Effector memory CD8-positive, alpha-beta T cell (primary cell): ENCODE measurements at regions not wholly inside any gene's neighbourhood (a gene's known extent, or its start where the extent isn't known, plus 50 kb on each side); places are given as distances from the start of the nearest gene placed in this dataset.

Experiments used
- ATAC-seq: fragments of 150-1000 bp; cut with Tn5 transposase; replicated peaks from 2 replicates; pipeline ENCODE4 v1.10.0; 2021; ENCODE audit warnings: mild to moderate bottlenecking, moderate library complexity
- DNase-seq, 3 experiments: peaks; one replicate each; pipeline ENCODE4 v3.0.0; 2021
- H3K27ac Mint-ChIP-seq, 2 donors: one replicate each; pipeline ENCODE4 v1.8.0; 2022; ENCODE audit warnings: mild to moderate bottlenecking in 2 of 2, mixed read lengths in 2 of 2, moderate library complexity in 2 of 2
- H3K27me3 Mint-ChIP-seq, 2 donors: one replicate each; pipeline ENCODE4 v1.8.0; 2022; ENCODE audit warnings: mixed read lengths in 2 of 2
- H3K36me3 Mint-ChIP-seq: one replicate; pipeline ENCODE4 v1.8.0; 2022; ENCODE audit warnings: mild to moderate bottlenecking, moderate library complexity, mixed read lengths; ENCODE audit not compliant: insufficient read depth
- H3K4me1 Mint-ChIP-seq, 2 donors: one replicate each; pipeline ENCODE4 v1.8.0; 2022; ENCODE audit warnings: low read depth in 2 of 2, mixed read lengths in 2 of 2
- H3K4me3 Mint-ChIP-seq, 2 donors: one replicate each; pipeline ENCODE4 v1.8.0; 2022; ENCODE audit warnings: mild to moderate bottlenecking in 2 of 2, mixed read lengths in 2 of 2, moderate library complexity in 2 of 2
- H3K9me3 Mint-ChIP-seq, 2 donors: one replicate each; pipeline ENCODE4 v1.8.0; 2022; ENCODE audit warnings: mixed read lengths in 2 of 2

- ATAC-seq (no peak), DNase-seq (no peak)
- Mint-ChIP-seq H3K9me3 (peaks cover 4 to 5% of the 10 kb centered on the region in 2 donors), H3K4me1 (no peaks in the 10 kb centered on the region), H3K27ac (no peak overlapping the region), H3K4me3 (no peak overlapping the region), H3K36me3 (no peaks in the 10 kb centered on the region), H3K27me3 (peaks cover 37 to 74% of the 10 kb centered on the region in 2 donors)
Measured at GRCh38 chr15:69972436-69972835, 125.3 kb downstream of the TLE3 start.

GRCh38 chr15:69973102-69973714, 124.5 kb downstream of the TLE3 start:
- H3K4me1 Mint-ChIP-seq: no peaks in the 10 kb centered on the region
- H3K27me3 Mint-ChIP-seq: peaks cover 38 to 68% of the 10 kb centered on the region in 2 donors
- H3K9me3 Mint-ChIP-seq: peaks cover 4 to 5% of the 10 kb centered on the region in 2 donors
- ATAC-seq (peak; percentile 31), DNase-seq (no peak)
- no peaks in the 10 kb centered on the region for H3K36me3 Mint-ChIP-seq
- H3K4me3 Mint-ChIP-seq: no peak overlapping the region
- no peak overlapping the region for H3K27ac Mint-ChIP-seq

GRCh38 chr15:69973880-69974279, 123.8 kb downstream of the TLE3 start:
- H3K27me3 Mint-ChIP-seq: peaks cover 33 to 63% of the 10 kb centered on the region in 2 donors

GRCh38 chr15:69974321-69974720, 123.4 kb downstream of the TLE3 start:
- Mint-ChIP-seq H3K27me3 (peaks cover 33 to 67% of the 10 kb centered on the region in 2 donors), H3K4me3 (no peak overlapping the region), H3K27ac (no peak overlapping the region), H3K4me1 (no peaks in the 10 kb centered on the region), H3K36me3 (no peaks in the 10 kb centered on the region), H3K9me3 (peaks cover 4 to 5% of the 10 kb centered on the region in 2 donors)
- ATAC-seq: no peak
- no peak for DNase-seq

More at GRCh38 chr15:69973880-69974279, 123.8 kb downstream of the TLE3 start:
- Mint-ChIP-seq H3K4me1 (no peaks in the 10 kb centered on the region), H3K9me3 (peaks cover 4 to 5% of the 10 kb centered on the region in 2 donors), H3K27ac (no peak overlapping the region), H3K36me3 (no peaks in the 10 kb centered on the region), H3K4me3 (no peak overlapping the region)
- DNase-seq (no peak), ATAC-seq (no peak)

- Mint-ChIP-seq H3K27ac (no peak overlapping the region), H3K27me3 (peaks cover 46 to 74% of the 10 kb centered on the region in 2 donors)
- no peak for ATAC-seq
Measured at GRCh38 chr15:69976366-69976994, 121.2 kb downstream of the TLE3 start.

GRCh38 chr15:69978603-69979002, 119.1 kb downstream of the TLE3 start:
- no peak for ATAC-seq
- Mint-ChIP-seq H3K4me1 (peaks cover 0 to 1% of the 10 kb centered on the region in 2 donors), H3K4me3 (no peak overlapping the region), H3K27ac (no peak overlapping the region), H3K9me3 (peaks cover 4 to 5% of the 10 kb centered on the region in 2 donors), H3K36me3 (no peaks in the 10 kb centered on the region), H3K27me3 (peaks cover 50 to 76% of the 10 kb centered on the region in 2 donors)
- no peak for DNase-seq

More at GRCh38 chr15:69976366-69976994, 121.2 kb downstream of the TLE3 start:
- Mint-ChIP-seq H3K4me1 (peaks cover 0 to 1% of the 10 kb centered on the region in 2 donors), H3K4me3 (no peak overlapping the region), H3K36me3 (no peaks in the 10 kb centered on the region), H3K9me3 (peaks cover 4 to 5% of the 10 kb centered on the region in 2 donors)
- DNase-seq: peak; percentile 31 to 47 (median 46)

GRCh38 chr15:69979262-69979661, 118.5 kb downstream of the TLE3 start:
- Mint-ChIP-seq H3K36me3 (no peaks in the 10 kb centered on the region), H3K27me3 (peaks cover 43 to 71% of the 10 kb centered on the region in 2 donors), H3K4me3 (no peak overlapping the region), H3K27ac (no peak overlapping the region), H3K9me3 (peaks cover 4 to 5% of the 10 kb centered on the region in 2 donors), H3K4me1 (peaks cover 0 to 1% of the 10 kb centered on the region in 2 donors)
- ATAC-seq (no peak), DNase-seq (no peak)

GRCh38 chr15:69979783-69980182, 117.9 kb downstream of the TLE3 start:
- Mint-ChIP-seq H3K27ac (no peak overlapping the region), H3K4me1 (peaks cover 0 to 1% of the 10 kb centered on the region in 2 donors), H3K36me3 (no peaks in the 10 kb centered on the region), H3K4me3 (no peak overlapping the region), H3K9me3 (peaks cover 4 to 5% of the 10 kb centered on the region in 2 donors), H3K27me3 (peaks cover 45 to 71% of the 10 kb centered on the region in 2 donors)
- no peak for DNase-seq
- ATAC-seq: peak; percentile 44

GRCh38 chr15:69980341-69981059, 117.2 kb downstream of the TLE3 start:
- Mint-ChIP-seq H3K36me3 (peaks cover 3% of the 10 kb centered on the region), H3K27me3 (peaks cover 50 to 71% of the 10 kb centered on the region in 2 donors), H3K27ac (peak overlapping the region in 1 of 2 donors; percentile 22), H3K4me1 (peaks cover 0 to 1% of the 10 kb centered on the region in 2 donors), H3K4me3 (no peak overlapping the region), H3K9me3 (peaks cover 4 to 5% of the 10 kb centered on the region in 2 donors)
- ATAC-seq: no peak
- no peak for DNase-seq

GRCh38 chr15:69982037-69982436, 115.7 kb downstream of the TLE3 start:
- no peak for ATAC-seq
- no peak for DNase-seq
- no peaks in the 10 kb centered on the region for H3K9me3 Mint-ChIP-seq
- peaks cover 6% of the 10 kb centered on the region for H3K36me3 Mint-ChIP-seq
- H3K4me3 Mint-ChIP-seq: no peak overlapping the region
- no peak overlapping the region for H3K27ac Mint-ChIP-seq
- H3K4me1 Mint-ChIP-seq: peaks cover 0 to 1% of the 10 kb centered on the region in 2 donors
- peaks cover 44 to 76% of the 10 kb centered on the region in 2 donors for H3K27me3 Mint-ChIP-seq

- Mint-ChIP-seq H3K4me3 (no peak overlapping the region), H3K27ac (no peak overlapping the region), H3K9me3 (no peaks in the 10 kb centered on the region), H3K36me3 (peaks cover 6% of the 10 kb centered on the region), H3K27me3 (peaks cover 50 to 91% of the 10 kb centered on the region in 2 donors), H3K4me1 (peaks cover 0 to 1% of the 10 kb centered on the region in 2 donors)
- no peak for ATAC-seq
- DNase-seq: no peak
Measured at GRCh38 chr15:69983696-69984265, 113.9 kb downstream of the TLE3 start.

- DNase-seq (no peak), ATAC-seq (no peak)
- Mint-ChIP-seq H3K36me3 (peaks cover 6% of the 10 kb centered on the region), H3K9me3 (no peaks in the 10 kb centered on the region), H3K27ac (no peak overlapping the region), H3K4me1 (peaks cover 0 to 3% of the 10 kb centered on the region in 2 donors), H3K27me3 (peaks cover 32 to 65% of the 10 kb centered on the region in 2 donors), H3K4me3 (no peak overlapping the region)
Measured at GRCh38 chr15:69987492-69988489, 109.9 kb downstream of the TLE3 start.
